Astrocyte (in vitro differentiated cells and primary cell): ENCODE measurements at regions not wholly inside any gene's neighbourhood (a gene's known extent, or its start where the extent isn't known, plus 50 kb on each side); places are given as distances from the start of the nearest gene placed in this dataset.

Experiments used
- EZH2 ChIP-seq: IDR thresholded peaks from 2 replicates; pipeline ENCODE4 v1.6.1; 2012; ENCODE audit warnings: mild to moderate bottlenecking, low read length, inconsistent platforms; ENCODE audit not compliant: insufficient read depth
- TF ChIP-seq, protein P1 (sequence below): IDR thresholded peaks from 2 replicates; pipeline ENCODE4 v1.5.1; 2011; ENCODE audit warnings: low read depth, mild to moderate bottlenecking, inconsistent platforms, low read length, moderate library complexity; ENCODE audit not compliant: insufficient read depth

DNA sequence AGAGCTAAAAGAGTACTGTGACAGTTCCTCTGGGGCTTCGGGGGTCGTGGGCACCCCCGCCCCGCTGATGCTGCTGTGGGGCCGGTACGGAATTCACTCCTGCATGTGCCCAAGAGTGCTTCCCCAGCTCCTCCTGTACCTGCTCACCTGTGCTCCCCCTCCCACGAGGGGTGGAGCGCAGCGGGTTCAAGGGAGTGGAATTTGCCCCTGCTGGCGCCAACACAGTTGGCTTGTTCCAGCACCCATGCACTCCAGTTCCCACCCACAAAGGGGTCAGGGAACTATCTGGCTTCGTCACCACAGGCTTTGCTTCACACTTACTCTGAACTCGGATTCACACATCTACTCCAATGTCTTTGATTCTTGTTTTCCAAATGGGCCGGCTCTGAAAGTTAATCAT lies 1086.9 kb upstream of the CDH6 start:
- TF ChIP-seq, protein P1, sequence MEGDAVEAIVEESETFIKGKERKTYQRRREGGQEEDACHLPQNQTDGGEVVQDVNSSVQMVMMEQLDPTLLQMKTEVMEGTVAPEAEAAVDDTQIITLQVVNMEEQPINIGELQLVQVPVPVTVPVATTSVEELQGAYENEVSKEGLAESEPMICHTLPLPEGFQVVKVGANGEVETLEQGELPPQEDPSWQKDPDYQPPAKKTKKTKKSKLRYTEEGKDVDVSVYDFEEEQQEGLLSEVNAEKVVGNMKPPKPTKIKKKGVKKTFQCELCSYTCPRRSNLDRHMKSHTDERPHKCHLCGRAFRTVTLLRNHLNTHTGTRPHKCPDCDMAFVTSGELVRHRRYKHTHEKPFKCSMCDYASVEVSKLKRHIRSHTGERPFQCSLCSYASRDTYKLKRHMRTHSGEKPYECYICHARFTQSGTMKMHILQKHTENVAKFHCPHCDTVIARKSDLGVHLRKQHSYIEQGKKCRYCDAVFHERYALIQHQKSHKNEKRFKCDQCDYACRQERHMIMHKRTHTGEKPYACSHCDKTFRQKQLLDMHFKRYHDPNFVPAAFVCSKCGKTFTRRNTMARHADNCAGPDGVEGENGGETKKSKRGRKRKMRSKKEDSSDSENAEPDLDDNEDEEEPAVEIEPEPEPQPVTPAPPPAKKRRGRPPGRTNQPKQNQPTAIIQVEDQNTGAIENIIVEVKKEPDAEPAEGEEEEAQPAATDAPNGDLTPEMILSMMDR: no peak
- TF ChIP-seq EZH2: no peak
